NCI-H2227 treated with DMSO at 0.1 percent for 48 hours (cell line): ENCODE measurements at regions not wholly inside any gene's neighbourhood (a gene's known extent, or its start where the extent isn't known, plus 50 kb on each side); places are given as distances from the start of the nearest gene placed in this dataset.
A peak's percentile ranks its signal among the peaks of the same experiment; 100 is the strongest.
"Not testable (repeated sequence)": the region's sequence is repeated elsewhere in the genome, so short reads cannot be mapped to it uniquely, and the experiment has no call there.

ENCODE experiments used
- DNase-seq: peaks from one replicate; lab custom pipeline; 2025; lab: John Stamatoyannopoulos, UW

GRCh38 chr1:113302636-113303035 is 87.7 kb upstream of the MAGI3 start:
- DNase-seq = no peak

GRCh38 chr1:113303267-113303666 is 87.0 kb upstream of the MAGI3 start:
- no peak for DNase-seq

GRCh38 chr1:113305029-113305428 is 85.3 kb upstream of the MAGI3 start:
- DNase-seq = not testable (repeated sequence)

- no peak for DNase-seq
Measured at GRCh38 chr1:113307771-113308445, 82.4 kb upstream of the MAGI3 start.

GRCh38 chr1:113312651-113313050 is 77.7 kb upstream of the MAGI3 start:
- not testable (repeated sequence) for DNase-seq

- DNase-seq = no peak
Measured at GRCh38 chr1:113314600-113314999, 75.7 kb upstream of the MAGI3 start.

- no peak for DNase-seq
Measured at GRCh38 chr1:113320272-113320671, 70.0 kb upstream of the MAGI3 start.

GRCh38 chr1:113320972-113321680 is 69.2 kb upstream of the MAGI3 start:
- no peak for DNase-seq

- DNase-seq = no peak
Measured at GRCh38 chr1:113321771-113322387, 68.4 kb upstream of the MAGI3 start.

- DNase-seq = no peak
Measured at GRCh38 chr1:113322439-113322838, 67.9 kb upstream of the MAGI3 start.

- no peak for DNase-seq
Measured at GRCh38 chr1:113325022-113325421, 65.3 kb upstream of the MAGI3 start.

GRCh38 chr1:113326976-113327375 is 63.3 kb upstream of the MAGI3 start:
- no peak for DNase-seq

GRCh38 chr1:113333056-113333455 is 57.3 kb upstream of the MAGI3 start:
- DNase-seq = peak; percentile 100

GRCh38 chr1:113340038-113340437 is 50.3 kb upstream of the MAGI3 start:
- no peak for DNase-seq
